Transverse colon (tissue), 4 donors: ENCODE measurements at regions not wholly inside any gene's neighbourhood (a gene's known extent, or its start where the extent isn't known, plus 50 kb on each side); places are given as distances from the start of the nearest gene placed in this dataset.
"Not testable (repeated sequence)": the region's sequence is repeated elsewhere in the genome, so short reads cannot be mapped to it uniquely, and the experiment has no call there.

ENCODE experiments used
- DNase-seq: peaks from one replicate; pipeline ENCODE4 v3.0.0-alpha.2; 2019
- H3K27ac ChIP-seq, 4 donors: fragments of 200-600 bp; sonication (generic); 2 replicates each; pipeline ENCODE4 v1.5.1; 2016 to 2018; ENCODE audit warnings: inconsistent platforms in 4 of 4
- H3K27me3 ChIP-seq: fragments of 200-600 bp; sonication (generic); 2 replicates; pipeline ENCODE4 v1.5.1; 2017; ENCODE audit warnings: inconsistent platforms
- H3K36me3 ChIP-seq, 4 donors: fragments of 200-600 bp; sonication (generic); 2 replicates each; pipeline ENCODE4 v1.5.1; 2017 to 2019; ENCODE audit warnings: inconsistent platforms in 4 of 4
- H3K4me1 ChIP-seq, 4 donors: fragments of 200-600 bp; sonication (generic); 2 replicates each; pipeline ENCODE4 v1.5.1; 2017 to 2020; ENCODE audit warnings: inconsistent platforms in 4 of 4
- H3K4me3 ChIP-seq, 4 donors: fragments of 200-600 bp; sonication (generic); 1 replicate in 1 of 4; 2 replicates in 3 of 4; pipeline versions ENCODE4 v1.5.1 to v1.6.1; 2017 to 2019; ENCODE audit warnings: inconsistent platforms in 4 of 4
- H3K9me3 ChIP-seq, 2 donors: fragments of 200-600 bp; sonication (generic); 2 replicates each; pipeline ENCODE4 v1.5.1; 2017 to 2019; ENCODE audit warnings: inconsistent platforms in 2 of 2
- CTCF ChIP-seq, 5 experiments: fragments of 200-600 bp in 3 of 5; fragments of 450-650 bp in 2 of 5; sonication (generic) in 3 of 5; IDR thresholded peaks; 1 replicate in 2 of 5; 2 replicates in 3 of 5; pipeline ENCODE4 v1.5.1; 2016 to 2017; ENCODE audit warnings: antibody characterized with exemption in 5 of 5, inconsistent platforms in 3 of 5, mild to moderate bottlenecking in 2 of 5, moderate library complexity in 1 of 5
- EP300 ChIP-seq: sonication (generic); formaldehyde crosslinking; IDR thresholded peaks from one replicate; pipeline ENCODE4 v1.6.1; 2017; ENCODE audit warnings: antibody characterized with exemption, low read depth
- POLR2A ChIP-seq: fragments of 450-650 bp; IDR thresholded peaks from one replicate; pipeline ENCODE4 v1.6.1; 2016; ENCODE audit warnings: antibody characterized with exemption, mild to moderate bottlenecking, moderate library complexity
- POLR2AphosphoS5 ChIP-seq, 3 donors: sonication (generic); formaldehyde crosslinking; IDR thresholded peaks; one replicate each; pipeline ENCODE4 v1.6.1; 2016; ENCODE audit warnings: antibody characterized with exemption in 3 of 3
- WGBS, 2 donors: methylation state at CpG; one replicate each; pipeline ENCODE4 v1.1.5; 2018; ENCODE audit warnings: low coverage in 1 of 2; 5-methylcytosine and 5-hydroxymethylcytosine counted together
- in situ Hi-C, 4 donors: fragments of 200-750 bp; cut with MboI; loops; one replicate each; pipeline versions ENCODE4 v1.15.0 to v1.15.1; 2017; ENCODE audit warnings: low sequenced_read_pairs in 3 of 4, low pct_ligation_motif_present in 1 of 4, low pct_unique_long_range_greater_than_20kb in 1 of 4
- intact Hi-C: fragments of 100-400 bp; cut with DNase I; formaldehyde crosslinking; loops from one replicate; pipeline ENCODE4 v1.15.1; 2023; ENCODE audit warnings: low total_unique reads

- in situ Hi-C loops (no loop called here), intact Hi-C loops (no loop called here)
- Histone ChIP-seq H3K27me3 (no peaks in the 10 kb centered on the region), H3K27ac (no peak overlapping the region), H3K4me1 (peaks cover 0 to 5% (median 2%) of the 10 kb centered on the region in 4 donors), H3K36me3 (no peaks in the 10 kb centered on the region), H3K4me3 (no peak overlapping the region), H3K9me3 (no peaks in the 10 kb centered on the region)
- TF ChIP-seq EP300 (no peak), POLR2AphosphoS5 (IDR thresholded peaks at IDR 0.05) (no peak), CTCF (IDR thresholded peaks at IDR 0.05) (no peak), POLR2A (no peak)
- no peak for DNase-seq
Measured at GRCh38 chr21:17105932-17106331, 406.9 kb upstream of the CXADR start.

GRCh38 chr21:17114045-17114444 is 398.8 kb upstream of the CXADR start:
- WGBS, 2 donors = 83 to 88% methylated on average over 3 of the region's 3 CpGs
- intact Hi-C loops (no loop called here), in situ Hi-C loops (no loop called here)
- H3K27ac ChIP-seq = no peak overlapping the region
- no peaks in the 10 kb centered on the region for H3K36me3 ChIP-seq
- H3K4me1 ChIP-seq = peaks cover 0 to 9% (median 4%) of the 10 kb centered on the region in 4 donors
- TF ChIP-seq CTCF (IDR thresholded peaks at IDR 0.05) (no peak), EP300 (no peak), POLR2AphosphoS5 (IDR thresholded peaks at IDR 0.05) (no peak), POLR2A (no peak)
- no peak for DNase-seq
- no peaks in the 10 kb centered on the region for H3K9me3 ChIP-seq
- no peak overlapping the region for H3K4me3 ChIP-seq
- H3K27me3 ChIP-seq = no peaks in the 10 kb centered on the region

GRCh38 chr21:17118638-17119384 is 394.0 kb upstream of the CXADR start:
- H3K27me3 ChIP-seq = no peaks in the 10 kb centered on the region
- H3K4me3 ChIP-seq = no peak overlapping the region
- intact Hi-C loops = no loop called here
- H3K9me3 ChIP-seq = no peaks in the 10 kb centered on the region
- TF ChIP-seq POLR2AphosphoS5 (IDR thresholded peaks at IDR 0.05) (no peak), EP300 (no peak), CTCF (IDR thresholded peaks at IDR 0.05) (no peak), POLR2A (no peak)
- no peak for DNase-seq
- H3K36me3 ChIP-seq = no peaks in the 10 kb centered on the region
- H3K27ac ChIP-seq = no peak overlapping the region
- H3K4me1 ChIP-seq = peaks cover 0 to 9% (median 4%) of the 10 kb centered on the region in 4 donors
- in situ Hi-C loops = no loop called here
- WGBS, 2 donors = 75 to 90% methylated on average over 3 to 6 of the region's 6 CpGs

- H3K4me3 ChIP-seq = no peak overlapping the region
- no peak for DNase-seq
- H3K27me3 ChIP-seq = no peaks in the 10 kb centered on the region
- intact Hi-C loops = no loop called here
- H3K9me3 ChIP-seq = no peaks in the 10 kb centered on the region
- in situ Hi-C loops = no loop called here
- no peaks in the 10 kb centered on the region for H3K36me3 ChIP-seq
- H3K4me1 ChIP-seq = peaks cover 0 to 9% (median 4%) of the 10 kb centered on the region in 4 donors
- no peak overlapping the region for H3K27ac ChIP-seq
- WGBS, 2 donors = 82 to 85% methylated on average over 9 of the region's 9 CpGs
- no peak for TF ChIP-seq EP300
Measured at GRCh38 chr21:17119466-17120297, 393.2 kb upstream of the CXADR start.

- in situ Hi-C loops = loop anchor here in 1 of 4 donors (25.0 kb wide), 1 partner anchor 190 kb away; no protein-coding TSS in a partner anchor
- H3K4me3 ChIP-seq, H3K27me3 ChIP-seq, H3K27ac ChIP-seq, H3K4me1 ChIP-seq, DNase-seq, H3K36me3 ChIP-seq, intact Hi-C loops, H3K9me3 ChIP-seq: not testable (repeated sequence)
- 66 to 67% methylated on average over 1 to 2 of the region's 2 CpGs for WGBS, 2 donors
Measured at GRCh38 chr21:17127395-17127794, 385.4 kb upstream of the CXADR start.
